ENCODE measurements at regions not wholly inside any gene's neighbourhood (a gene's known extent, or its start where the extent isn't known, plus 50 kb on each side); places are given as distances from the start of the nearest gene placed in this dataset.
"Not testable (repeated sequence)": the region's sequence is repeated elsewhere in the genome, so short reads cannot be mapped to it uniquely, and the experiment has no call there.

DNA sequence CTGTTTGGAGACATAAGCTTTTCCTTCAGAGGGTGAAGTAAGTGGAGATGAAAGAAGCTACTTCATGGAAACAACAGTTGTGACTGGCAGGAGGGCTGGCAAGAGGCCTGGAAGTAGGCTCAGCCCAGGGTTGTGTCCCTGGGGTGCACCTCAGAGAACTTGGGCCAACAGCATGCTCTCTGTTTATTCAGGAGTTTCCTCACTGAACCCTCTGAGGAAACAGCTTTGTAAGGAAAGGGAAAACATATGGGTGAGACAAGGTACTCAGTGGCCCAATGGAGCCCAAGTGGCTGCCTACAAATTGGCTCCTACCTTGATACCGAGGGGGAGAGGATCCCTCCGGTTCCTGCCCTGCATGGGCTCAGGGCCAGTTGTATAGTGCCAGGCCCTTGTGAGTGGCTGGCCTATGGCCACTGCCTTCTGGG is 115.5 kb upstream of the ITGA6 start:
- no peak for TF ChIP-seq EZH2phosphoT487 (IDR thresholded peaks at IDR 0.05; ENCODE audit: low read depth)
- TF ChIP-seq, protein P1, sequence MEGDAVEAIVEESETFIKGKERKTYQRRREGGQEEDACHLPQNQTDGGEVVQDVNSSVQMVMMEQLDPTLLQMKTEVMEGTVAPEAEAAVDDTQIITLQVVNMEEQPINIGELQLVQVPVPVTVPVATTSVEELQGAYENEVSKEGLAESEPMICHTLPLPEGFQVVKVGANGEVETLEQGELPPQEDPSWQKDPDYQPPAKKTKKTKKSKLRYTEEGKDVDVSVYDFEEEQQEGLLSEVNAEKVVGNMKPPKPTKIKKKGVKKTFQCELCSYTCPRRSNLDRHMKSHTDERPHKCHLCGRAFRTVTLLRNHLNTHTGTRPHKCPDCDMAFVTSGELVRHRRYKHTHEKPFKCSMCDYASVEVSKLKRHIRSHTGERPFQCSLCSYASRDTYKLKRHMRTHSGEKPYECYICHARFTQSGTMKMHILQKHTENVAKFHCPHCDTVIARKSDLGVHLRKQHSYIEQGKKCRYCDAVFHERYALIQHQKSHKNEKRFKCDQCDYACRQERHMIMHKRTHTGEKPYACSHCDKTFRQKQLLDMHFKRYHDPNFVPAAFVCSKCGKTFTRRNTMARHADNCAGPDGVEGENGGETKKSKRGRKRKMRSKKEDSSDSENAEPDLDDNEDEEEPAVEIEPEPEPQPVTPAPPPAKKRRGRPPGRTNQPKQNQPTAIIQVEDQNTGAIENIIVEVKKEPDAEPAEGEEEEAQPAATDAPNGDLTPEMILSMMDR (IDR thresholded peaks at IDR 0.05; ENCODE audit: low read depth, low read length) = no peak
- no peak overlapping the region for H2AFZ ChIP-seq (ENCODE audit: low read depth, low read length)
- H3K9ac ChIP-seq (ENCODE audit: low read length) = no peak overlapping the region
- H3K27me3 ChIP-seq (ENCODE audit: low read depth, low read length) = no peaks in the 10 kb centered on the region
- H3K4me2 ChIP-seq (ENCODE audit: low read length) = no peak overlapping the region
- no peaks in the 10 kb centered on the region for H3K79me2 ChIP-seq (ENCODE audit: low read length)
- H3K27ac ChIP-seq (ENCODE audit: low read length) = no peak overlapping the region
- no peaks in the 10 kb centered on the region for H3K36me3 ChIP-seq (replicated peaks; ENCODE audit: low read depth, low read length)
- H3K4me1 ChIP-seq (ENCODE audit: low read length) = no peaks in the 10 kb centered on the region
- H3K4me3 ChIP-seq (ENCODE audit: low read length) = no peak overlapping the region
- H3K9me3 ChIP-seq (ENCODE audit: insufficient read depth, low read length) = no peaks in the 10 kb centered on the region
- no peaks in the 10 kb centered on the region for H4K20me1 ChIP-seq (ENCODE audit: insufficient read depth, low read length)

DNA sequence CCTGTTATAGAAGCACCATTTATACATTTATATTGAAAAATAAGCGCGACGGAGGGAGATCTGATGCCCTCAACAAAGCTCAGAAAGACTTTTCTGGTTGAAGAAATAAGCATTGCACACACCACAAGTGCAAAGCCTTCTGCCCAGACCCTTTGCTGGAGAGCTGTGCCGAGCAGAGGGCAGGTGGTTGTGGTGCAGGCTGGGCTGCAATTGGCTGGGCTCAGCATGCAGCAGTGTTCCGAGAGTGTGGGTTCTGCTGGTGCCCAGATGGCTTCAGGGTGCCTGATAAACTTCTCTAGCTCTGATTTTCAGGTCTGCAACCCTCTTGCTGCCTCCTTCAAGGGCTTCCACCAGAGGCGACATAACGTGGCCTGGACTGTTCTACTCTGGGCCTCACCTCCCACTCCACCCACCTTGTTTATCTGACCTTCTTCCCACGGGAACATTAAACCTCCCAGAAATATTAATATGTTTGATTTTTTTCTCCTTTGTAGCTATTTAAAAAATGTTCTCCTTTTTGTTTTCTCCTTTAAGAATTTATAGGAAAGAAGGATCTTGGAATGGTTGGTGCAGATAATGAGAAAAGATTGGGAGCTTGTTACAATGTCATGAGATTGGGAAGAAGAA is 113.6 kb upstream of the ITGA6 start:
- Histone ChIP-seq H3K4me3 (ENCODE audit: low read length) (no peak overlapping the region), H3K27me3 (ENCODE audit: low read depth, low read length) (no peaks in the 10 kb centered on the region), H3K4me1 (ENCODE audit: low read length) (no peaks in the 10 kb centered on the region), H3K27ac (ENCODE audit: low read length) (no peak overlapping the region), H4K20me1 (ENCODE audit: insufficient read depth, low read length) (no peaks in the 10 kb centered on the region), H3K9me3 (ENCODE audit: insufficient read depth, low read length) (no peaks in the 10 kb centered on the region), H3K36me3 (replicated peaks; ENCODE audit: low read depth, low read length) (no peaks in the 10 kb centered on the region), H2AFZ (ENCODE audit: low read depth, low read length) (no peak overlapping the region), H3K4me2 (ENCODE audit: low read length) (no peak overlapping the region), H3K79me2 (ENCODE audit: low read length) (no peaks in the 10 kb centered on the region), H3K9ac (ENCODE audit: low read length) (no peak overlapping the region)
- no peak for TF ChIP-seq EZH2phosphoT487 (IDR thresholded peaks at IDR 0.05; ENCODE audit: low read depth)
- TF ChIP-seq, protein P1 (IDR thresholded peaks at IDR 0.05; ENCODE audit: low read depth, low read length) = no peak

DNA sequence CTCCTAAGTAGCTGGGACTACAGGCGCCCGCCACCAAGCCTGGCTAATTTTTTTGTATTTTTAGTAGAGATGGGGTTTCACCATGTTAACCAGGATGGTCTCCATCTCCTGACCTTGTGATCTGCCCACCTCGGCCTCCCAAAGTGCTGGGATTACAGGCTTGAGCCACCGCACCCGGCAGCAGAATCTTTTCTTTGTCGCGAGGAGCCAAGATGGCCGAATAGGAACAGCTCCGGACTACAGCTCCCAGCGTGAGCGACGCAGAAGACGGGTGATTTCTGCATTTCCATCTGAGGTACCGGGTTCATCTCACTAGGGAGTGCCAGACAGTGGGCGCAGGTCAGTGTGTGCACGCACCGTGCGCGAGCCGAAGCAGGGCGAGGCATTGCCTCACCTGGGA is 112.3 kb upstream of the ITGA6 start:
- not testable (repeated sequence) for H3K4me1 ChIP-seq (ENCODE audit: low read length); H3K36me3 ChIP-seq (replicated peaks; ENCODE audit: low read depth, low read length); H3K27ac ChIP-seq (ENCODE audit: low read length); H3K9me3 ChIP-seq (ENCODE audit: insufficient read depth, low read length); H2AFZ ChIP-seq (ENCODE audit: low read depth, low read length); H4K20me1 ChIP-seq (ENCODE audit: insufficient read depth, low read length); H3K9ac ChIP-seq (ENCODE audit: low read length); H3K79me2 ChIP-seq (ENCODE audit: low read length); H3K4me3 ChIP-seq (ENCODE audit: low read length); H3K27me3 ChIP-seq (ENCODE audit: low read depth, low read length); H3K4me2 ChIP-seq (ENCODE audit: low read length)

DNA sequence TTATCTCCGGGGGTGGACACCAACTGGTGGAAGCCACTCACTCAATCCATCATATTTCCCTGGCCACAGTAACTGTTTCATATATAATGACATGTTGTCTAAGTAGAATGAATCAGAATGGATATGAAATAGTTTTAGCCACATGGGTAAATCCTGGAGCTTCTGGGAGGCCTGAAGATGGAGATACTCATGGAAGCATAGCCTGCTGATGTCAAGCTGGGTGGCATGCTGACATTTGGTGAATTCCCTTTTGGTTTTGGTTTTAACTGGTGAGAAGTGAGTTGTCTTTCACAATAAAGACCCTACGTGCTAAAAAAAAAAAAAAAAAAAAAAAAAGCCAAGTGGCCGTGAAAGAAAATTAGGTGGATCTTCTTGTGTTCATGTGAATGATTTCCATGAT is 105.3 kb upstream of the ITGA6 start:
- Histone ChIP-seq H3K27ac (ENCODE audit: low read length) (no peak overlapping the region), H3K27me3 (ENCODE audit: low read depth, low read length) (no peaks in the 10 kb centered on the region), H3K4me1 (ENCODE audit: low read length) (no peaks in the 10 kb centered on the region), H3K79me2 (ENCODE audit: low read length) (no peaks in the 10 kb centered on the region), H2AFZ (ENCODE audit: low read depth, low read length) (no peak overlapping the region), H4K20me1 (ENCODE audit: insufficient read depth, low read length) (no peaks in the 10 kb centered on the region), H3K4me2 (ENCODE audit: low read length) (no peak overlapping the region), H3K4me3 (ENCODE audit: low read length) (no peak overlapping the region), H3K9ac (ENCODE audit: low read length) (no peak overlapping the region), H3K36me3 (replicated peaks; ENCODE audit: low read depth, low read length) (no peaks in the 10 kb centered on the region), H3K9me3 (ENCODE audit: insufficient read depth, low read length) (no peaks in the 10 kb centered on the region)
- no peak for TF ChIP-seq EZH2phosphoT487 (IDR thresholded peaks at IDR 0.05; ENCODE audit: low read depth)
- TF ChIP-seq, protein P1 (IDR thresholded peaks at IDR 0.05; ENCODE audit: low read depth, low read length) = no peak

Data from OCI-LY3 (cell line).